Caco-2 (cell line): ENCODE measurements at regions not wholly inside any gene's neighbourhood (a gene's known extent, or its start where the extent isn't known, plus 50 kb on each side); places are given as distances from the start of the nearest gene placed in this dataset.

ENCODE experiments used
- BruUV-seq: library from RNA; stranded (reverse); fragments of 400-500 nt; replicated peaks from 2 replicates; lab custom pipeline; 2021; lab: Mats Ljungman, UMichigan
- CTCF ChIA-PET: fragments of 300-600 bp; sonication (Branson Sonifier 250); formaldehyde crosslinking; loops from one replicate; lab custom pipeline; 2022; ENCODE audit warnings: antibody characterized with exemption; lab: Charles Lee
- POLR2A ChIA-PET: fragments of 300-600 bp; sonication (Branson Sonifier 250); formaldehyde crosslinking; loops from one replicate; lab custom pipeline; 2022; ENCODE audit warnings: antibody characterized with exemption; lab: Charles Lee
- DNase-seq, 2 experiments: peaks; one replicate each; pipeline versions ENCODE4 v3.0.0 to v3.0.0-alpha.2; 2020 to 2022
- H3K27me3 ChIP-seq: replicated peaks from 2 replicates; pipeline ENCODE4 v1.6.0; 2011; ENCODE audit warnings: low read length; ENCODE audit not compliant: control insufficient read depth, insufficient read depth
- H3K36me3 ChIP-seq: 2 replicates; pipeline ENCODE4 v1.5.1; 2011; ENCODE audit warnings: low read length; ENCODE audit not compliant: control insufficient read depth, insufficient read depth
- H3K4me1 ChIP-seq: fragments of 250-450 bp; sonication (Bioruptor Pico); 2 replicates; pipeline ENCODE4 v1.5.1; 2020; ENCODE audit warnings: mild to moderate bottlenecking
- H3K4me3 ChIP-seq: 2 replicates; pipeline ENCODE4 v1.5.1; 2011; ENCODE audit warnings: low read depth, mild to moderate bottlenecking, control low read depth, low read length
- H3K9me3 ChIP-seq: fragments of 250-450 bp; sonication (Bioruptor Pico); 2 replicates; pipeline ENCODE4 v1.5.1; 2020; ENCODE audit warnings: mild to moderate bottlenecking, moderate library complexity
- H3K27ac Mint-ChIP-seq: one replicate; pipeline ENCODE4 v1.8.0; 2022; ENCODE audit warnings: mixed read lengths; ENCODE audit not compliant: unreplicated experiment
- H3K27me3 Mint-ChIP-seq: one replicate; pipeline ENCODE4 v1.8.0; 2022; ENCODE audit warnings: mixed read lengths; ENCODE audit not compliant: insufficient read depth, unreplicated experiment
- H3K36me3 Mint-ChIP-seq: one replicate; pipeline ENCODE4 v1.8.0; 2022; ENCODE audit warnings: mild to moderate bottlenecking, mixed read lengths; ENCODE audit not compliant: insufficient read depth, unreplicated experiment
- H3K4me1 Mint-ChIP-seq: one replicate; pipeline ENCODE4 v1.8.0; 2022; ENCODE audit warnings: low read depth, mixed read lengths; ENCODE audit not compliant: unreplicated experiment
- H3K4me3 Mint-ChIP-seq: one replicate; pipeline ENCODE4 v1.8.0; 2022; ENCODE audit warnings: mild to moderate bottlenecking, moderate library complexity, mixed read lengths; ENCODE audit not compliant: unreplicated experiment
- H3K9me3 Mint-ChIP-seq: one replicate; pipeline ENCODE4 v1.8.0; 2022; ENCODE audit warnings: mixed read lengths; ENCODE audit not compliant: unreplicated experiment
- CTCF ChIP-seq, 2 experiments: fragments of 200-600 bp in 1 of 2; IDR thresholded peaks; 1 replicate in 1 of 2; 2 replicates in 1 of 2; pipeline versions ENCODE4 v1.5.1 to v1.8.0; 2011 to 2022; ENCODE audit warnings: antibody characterized with exemption in 1 of 2, control low read depth in 1 of 2, inconsistent platforms in 1 of 2, low read depth in 1 of 2, low read length in 1 of 2, mild to moderate bottlenecking in 1 of 2, moderate library complexity in 1 of 2; ENCODE audit not compliant: insufficient read depth in 1 of 2, severe bottlenecking in 1 of 2, unreplicated experiment in 1 of 2
- intact Hi-C: fragments of 100-400 bp; cut with micrococcal nuclease; formaldehyde crosslinking; loops from one replicate; pipeline ENCODE4 v1.10.0; 2022; ENCODE audit not compliant: unreplicated experiment

- no peaks in the 10 kb centered on the region for H3K36me3 Mint-ChIP-seq
Observed at GRCh38 chr12:45634273-45634917, 95.1 kb upstream of the ARID2 start.

GRCh38 chr12:45637242-45637641 is 92.3 kb upstream of the ARID2 start:
- H3K36me3 Mint-ChIP-seq, result no peaks in the 10 kb centered on the region
- no peak for TF ChIP-seq CTCF (IDR thresholded peaks at IDR 0.05; ENCODE audit: insufficient read depth in 1 of 2, low read depth in 1 of 2, low read length in 1 of 2, severe bottlenecking in 1 of 2, unreplicated experiment in 1 of 2)
- no TSS peak for BruUV-seq
- H3K9me3 Mint-ChIP-seq, result no peaks in the 10 kb centered on the region
- H3K4me1 Mint-ChIP-seq, result no peaks in the 10 kb centered on the region
- no peaks in the 10 kb centered on the region for H3K27me3 Mint-ChIP-seq
- H3K27ac Mint-ChIP-seq, result no peak overlapping the region
- 0 out of 2 replicates have a peak, but pooled peaks cover 3% of the 10 kb centered on the region for H3K4me1 ChIP-seq
- ChIA-PET POLR2A (no interaction called here), CTCF (no interaction called here)
- intact Hi-C loops, result no loop called here
- H3K4me3 ChIP-seq, result no peak overlapping the region
- no peaks in the 10 kb centered on the region for H3K36me3 ChIP-seq
- no peaks in the 10 kb centered on the region for H3K9me3 ChIP-seq
- DNase-seq, result no peak
- H3K4me3 Mint-ChIP-seq, result no peak overlapping the region
- no peaks in the 10 kb centered on the region for H3K27me3 ChIP-seq

More at GRCh38 chr12:45634273-45634917, 95.1 kb upstream of the ARID2 start:
- Histone ChIP-seq H3K9me3 (no peaks in the 10 kb centered on the region), H3K4me3 (no peak overlapping the region), H3K36me3 (no peaks in the 10 kb centered on the region), H3K4me1 (0 out of 2 replicates have a peak, but pooled peaks cover 3% of the 10 kb centered on the region), H3K27me3 (no peaks in the 10 kb centered on the region)
- intact Hi-C loops, result no loop called here
- POLR2A ChIA-PET, result no interaction called here
- TF ChIP-seq CTCF (IDR thresholded peaks at IDR 0.05; ENCODE audit: insufficient read depth in 1 of 2, low read depth in 1 of 2, low read length in 1 of 2, severe bottlenecking in 1 of 2, unreplicated experiment in 1 of 2), result no peak
- BruUV-seq, result no TSS peak
- CTCF ChIA-PET, result interaction anchor here (0.6 kb wide), 1 partner anchor 1169 kb away, joined by 3 read pairs; no protein-coding TSS in a partner anchor
- Mint-ChIP-seq H3K4me3 (no peak overlapping the region), H3K4me1 (no peaks in the 10 kb centered on the region), H3K9me3 (no peaks in the 10 kb centered on the region), H3K27me3 (no peaks in the 10 kb centered on the region), H3K27ac (no peak overlapping the region)
- DNase-seq, result no peak

- H3K9me3 ChIP-seq, result no peaks in the 10 kb centered on the region
- H3K4me3 ChIP-seq, result no peak overlapping the region
- TF ChIP-seq CTCF (IDR thresholded peaks at IDR 0.05; ENCODE audit: insufficient read depth in 1 of 2, low read depth in 1 of 2, low read length in 1 of 2, severe bottlenecking in 1 of 2, unreplicated experiment in 1 of 2), result no peak
- H3K4me1 ChIP-seq, result 0 out of 2 replicates have a peak, but pooled peaks cover 3% of the 10 kb centered on the region
- CTCF ChIA-PET, result no interaction called here
- no peak for DNase-seq
- no peaks in the 10 kb centered on the region for H3K9me3 Mint-ChIP-seq
- no peaks in the 10 kb centered on the region for H3K36me3 ChIP-seq
- BruUV-seq, result no TSS peak
- intact Hi-C loops, result no loop called here
- no peaks in the 10 kb centered on the region for H3K36me3 Mint-ChIP-seq
- H3K27me3 ChIP-seq, result no peaks in the 10 kb centered on the region
- no peak overlapping the region for H3K27ac Mint-ChIP-seq
- no peaks in the 10 kb centered on the region for H3K4me1 Mint-ChIP-seq
- no peak overlapping the region for H3K4me3 Mint-ChIP-seq
- POLR2A ChIA-PET, result no interaction called here
- H3K27me3 Mint-ChIP-seq, result no peaks in the 10 kb centered on the region
Observed at GRCh38 chr12:45637706-45638105, 91.8 kb upstream of the ARID2 start.
